HG03066 (cell line): ENCODE measurements at regions not wholly inside any gene's neighbourhood (a gene's known extent, or its start where the extent isn't known, plus 50 kb on each side); places are given as distances from the start of the nearest gene placed in this dataset.
"Not testable (repeated sequence)": the region's sequence is repeated elsewhere in the genome, so short reads cannot be mapped to it uniquely, and the experiment has no call there.

Experiments
- ATAC-seq: cut with Tn5 transposase; IDR thresholded peaks from one replicate; pipeline ENCODE4 v1.9.1; 2021; ENCODE audit warnings: low read depth; ENCODE audit not compliant: unreplicated experiment

DNA sequence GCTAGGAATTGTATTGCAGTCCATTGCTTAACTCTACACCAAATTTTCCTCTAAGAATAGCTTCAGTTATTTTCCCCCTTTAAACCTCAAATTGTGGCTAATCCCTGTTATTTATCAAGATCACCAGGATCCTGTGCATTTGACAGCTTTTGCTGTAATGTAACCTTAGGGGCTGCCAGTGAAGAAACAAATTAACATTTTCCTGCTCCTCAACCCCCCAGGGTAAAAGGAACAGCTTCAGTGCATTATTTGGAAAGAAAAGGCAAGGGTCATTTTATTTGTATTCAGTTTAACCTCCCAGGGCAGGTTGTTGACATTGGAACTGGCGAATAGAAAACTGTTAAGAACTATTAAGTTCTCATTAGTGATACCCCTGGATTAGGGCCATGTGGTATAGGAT, 57.0 kb downstream of the PCDH20 start:
- no peak for ATAC-seq

DNA sequence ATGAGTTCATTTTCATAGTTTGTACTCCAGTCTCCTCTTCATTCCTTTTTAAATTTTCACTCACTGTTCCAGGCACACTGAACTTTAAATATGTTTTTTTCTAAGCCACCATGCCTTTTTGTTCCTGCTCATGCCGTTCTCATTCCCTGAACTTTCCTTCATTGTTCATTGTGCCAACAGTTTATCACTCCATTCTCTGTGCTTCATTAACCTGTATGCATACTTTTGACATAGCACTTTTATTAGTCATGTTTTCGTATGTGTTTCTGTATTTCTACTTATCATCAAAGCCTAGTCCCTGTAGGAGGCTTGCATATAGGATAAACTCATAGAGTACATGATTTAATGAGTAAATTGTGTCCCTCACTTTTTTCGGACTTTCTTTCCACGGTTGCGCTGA, 65.3 kb downstream of the PCDH20 start:
- ATAC-seq = no peak

GRCh38 chr13:61339054-61339621, 76.5 kb downstream of the PCDH20 start:
- ATAC-seq = no peak

GRCh38 chr13:61316647-61317046, 99.0 kb downstream of the PCDH20 start:
- no peak for ATAC-seq

GRCh38 chr13:61294467-61295191, 121.0 kb downstream of the PCDH20 start:
- no peak for ATAC-seq

DNA sequence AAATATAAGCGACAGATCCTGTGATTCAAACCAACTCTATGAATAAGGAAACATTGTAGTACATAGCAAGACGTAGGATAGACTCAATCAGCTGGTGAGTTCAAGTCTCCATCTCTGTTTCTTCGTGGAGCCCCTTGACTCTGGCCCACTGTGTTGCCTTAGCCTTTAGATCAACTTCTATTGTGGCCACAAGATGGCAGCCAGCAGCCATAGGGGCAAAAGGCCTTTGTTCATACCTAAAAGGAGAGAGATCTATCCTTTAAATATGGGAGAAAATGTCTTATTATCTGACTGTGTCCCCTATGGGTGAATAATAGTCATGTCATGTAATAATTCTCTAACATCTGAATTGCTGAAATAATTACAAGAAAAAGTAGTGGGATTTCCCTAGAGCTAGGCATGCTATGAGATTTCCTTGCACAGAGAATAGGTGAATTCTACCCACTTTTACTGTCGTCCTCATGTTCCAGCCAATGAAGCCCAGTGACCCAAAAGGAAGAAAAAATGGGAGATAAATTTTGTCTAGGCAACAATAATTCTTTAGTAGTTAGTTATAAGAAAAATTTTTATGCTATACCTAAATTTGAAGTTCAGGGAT, 129.4 kb downstream of the PCDH20 start:
- no peak for ATAC-seq

- ATAC-seq = no peak
These were observed 137.9 kb downstream of the PCDH20 start for GRCh38 chr13:61277586-61278276.

DNA sequence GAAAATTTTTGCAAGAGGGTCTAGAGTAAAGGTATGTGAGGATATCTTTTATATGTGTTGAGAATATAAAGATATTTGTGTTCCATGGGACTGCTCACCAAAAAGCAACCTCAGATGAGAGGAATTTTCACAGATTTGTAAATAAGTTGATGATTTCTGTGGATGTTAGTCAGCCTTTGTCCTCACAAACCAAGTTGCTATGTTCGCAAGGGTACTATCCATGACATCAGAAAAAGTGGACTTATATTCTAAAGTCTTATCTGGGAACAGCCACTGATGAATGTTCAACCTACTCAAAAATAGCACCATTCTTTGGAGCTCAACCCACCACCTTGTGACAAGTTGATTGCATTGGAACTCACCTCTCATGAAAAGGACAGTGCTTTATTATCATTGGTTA, 138.6 kb downstream of the PCDH20 start:
- ATAC-seq = no peak

DNA sequence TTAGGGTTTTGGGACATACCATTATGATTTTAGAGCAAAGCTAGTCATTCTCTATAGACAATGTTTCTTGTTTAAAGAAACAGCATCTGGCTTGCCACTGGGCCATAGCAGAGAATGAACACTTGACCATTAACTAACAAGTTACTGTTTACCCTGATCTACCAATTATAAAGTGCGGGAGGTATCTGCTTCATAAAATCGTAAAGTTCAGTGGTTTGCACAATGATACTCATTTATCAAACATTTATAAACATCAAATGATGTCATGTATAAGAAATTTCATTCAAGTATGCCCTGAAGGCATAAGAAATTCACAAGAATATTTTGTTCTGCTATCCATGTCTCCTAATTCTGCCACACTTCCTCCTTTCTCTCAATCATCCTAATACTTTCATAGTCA, 139.2 kb downstream of the PCDH20 start:
- ATAC-seq = no peak

DNA sequence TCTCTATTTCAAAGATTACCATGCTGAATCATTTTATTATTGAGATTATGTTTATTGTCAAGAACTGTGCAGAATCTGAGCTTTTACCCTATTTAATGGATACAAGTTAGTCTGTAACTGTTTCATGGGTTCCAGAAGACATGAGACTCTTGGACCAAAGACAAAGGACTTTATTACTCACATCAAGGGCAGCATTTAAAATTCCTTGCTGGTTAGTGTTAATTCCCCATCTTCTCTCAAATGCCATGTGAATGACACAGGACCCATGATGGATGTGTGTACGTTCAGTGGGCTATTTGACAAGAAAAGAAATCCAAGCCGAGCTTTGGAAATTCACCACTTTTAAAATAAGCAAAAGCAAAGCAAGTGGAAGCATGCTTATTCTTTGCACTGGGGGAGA, 139.9 kb downstream of the PCDH20 start:
- ATAC-seq = no peak

- no peak for ATAC-seq
These were observed 140.4 kb downstream of the PCDH20 start for GRCh38 chr13:61275251-61275650.

- ATAC-seq = not testable (repeated sequence)
These were observed 148.8 kb downstream of the PCDH20 start for GRCh38 chr13:61266896-61267295.

DNA sequence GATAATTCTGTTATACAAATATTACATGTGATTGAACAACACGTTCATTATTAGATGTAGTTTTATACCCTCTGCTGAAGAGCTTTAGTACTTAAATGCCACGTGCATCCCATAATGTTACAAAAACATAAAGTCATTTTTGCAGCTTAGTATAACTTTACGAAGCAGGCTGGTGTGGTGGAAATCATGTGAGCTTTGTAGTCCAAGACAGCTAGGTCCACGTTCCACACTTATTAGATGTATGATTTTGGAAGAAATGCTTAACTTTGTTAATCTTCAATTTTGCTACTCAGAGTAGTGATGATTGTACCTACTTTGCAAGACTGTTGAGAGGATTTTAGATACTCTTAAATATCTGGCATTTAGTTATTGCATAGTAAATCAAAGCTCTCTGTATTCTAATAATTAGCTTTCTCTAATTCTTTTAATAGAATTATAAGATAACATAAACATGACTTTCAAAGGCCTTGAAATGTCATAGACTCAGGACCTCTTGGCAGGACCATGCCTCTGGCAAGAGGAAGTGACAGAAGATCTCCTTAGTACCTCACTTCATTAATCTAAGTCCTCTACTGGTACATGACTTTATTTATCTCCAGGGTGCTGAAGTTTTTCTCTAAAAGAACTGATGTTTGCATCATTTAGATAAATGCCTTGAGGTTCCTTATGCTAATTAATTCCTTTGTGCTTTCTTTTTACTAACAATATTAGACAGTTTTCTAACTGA, 153.7 kb downstream of the PCDH20 start:
- ATAC-seq = no peak

DNA sequence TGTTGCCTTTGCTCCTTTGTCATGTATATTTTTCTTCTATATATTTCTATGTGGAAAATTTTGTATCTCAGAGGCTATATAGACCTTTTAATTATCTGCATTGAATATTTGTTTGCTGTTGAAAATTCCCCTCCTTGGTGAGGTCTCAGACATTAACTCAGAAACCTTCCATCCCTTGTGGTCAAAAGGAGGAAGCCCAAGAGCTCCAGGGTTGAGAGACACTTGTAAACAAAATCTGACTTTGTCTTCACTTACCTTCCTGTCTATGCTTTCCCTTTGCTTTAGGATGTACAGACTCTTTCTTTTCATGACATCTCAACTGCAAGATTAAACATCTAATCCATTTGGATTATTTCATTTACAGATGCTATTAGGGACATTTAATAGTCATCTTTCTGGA, 157.5 kb downstream of the PCDH20 start:
- no peak for ATAC-seq

DNA sequence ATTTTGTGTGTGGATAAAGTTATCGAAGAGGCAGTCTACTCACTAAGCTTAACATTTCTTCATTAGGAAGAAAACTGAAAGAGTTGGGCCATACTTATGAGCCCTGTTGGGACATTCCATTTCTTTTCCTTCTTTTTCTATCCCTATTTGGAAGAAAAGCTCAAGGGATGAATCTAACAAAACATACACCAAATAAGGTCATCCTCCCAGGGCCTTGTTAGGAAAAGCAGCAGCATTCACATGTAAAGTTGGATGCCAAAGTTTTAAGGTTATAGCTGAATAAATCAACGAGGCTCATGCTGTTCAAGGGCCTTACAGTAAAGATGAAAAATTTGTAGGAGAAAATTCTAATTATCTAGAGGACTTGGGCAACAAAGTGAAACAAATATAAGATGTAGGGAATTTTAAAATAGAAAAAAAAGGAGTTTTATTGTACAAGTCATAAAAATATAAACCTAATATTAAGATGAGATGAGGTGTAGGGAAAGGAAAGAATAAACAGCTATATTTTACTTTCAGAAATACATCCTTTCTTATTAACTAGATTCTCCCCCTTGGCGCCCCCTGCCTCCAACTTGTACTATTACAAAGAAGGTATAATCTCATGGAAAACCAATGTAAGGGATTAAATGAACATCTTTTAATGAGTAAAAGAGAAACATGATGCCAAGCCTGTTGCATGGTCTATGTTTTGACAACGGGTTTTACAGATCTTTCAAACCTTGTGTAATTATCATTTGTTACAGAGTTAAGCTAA, 160.4 kb downstream of the PCDH20 start:
- no peak for ATAC-seq

- ATAC-seq = peak; percentile 83
These were observed 162.4 kb downstream of the PCDH20 start for GRCh38 chr13:61253105-61253877.

- ATAC-seq = no peak
These were observed 163.4 kb downstream of the PCDH20 start for GRCh38 chr13:61252213-61252612.

- ATAC-seq = peak; percentile 95
These were observed 168.3 kb downstream of the PCDH20 start for GRCh38 chr13:61247149-61247936.

GRCh38 chr13:61246351-61246750, 169.3 kb downstream of the PCDH20 start:
- ATAC-seq = no peak
